Astrocyte (in vitro differentiated cells and primary cell): ENCODE measurements at regions not wholly inside any gene's neighbourhood (a gene's known extent, or its start where the extent isn't known, plus 50 kb on each side); places are given as distances from the start of the nearest gene placed in this dataset.
"Not testable (repeated sequence)": the region's sequence is repeated elsewhere in the genome, so short reads cannot be mapped to it uniquely, and the experiment has no call there.

Experiments
- DNase-seq: peaks from one replicate; pipeline ENCODE4 v3.0.0-alpha.2; 2010; ENCODE audit warnings: low read depth
- FAIRE-seq: peaks from 2 replicates; lab custom pipeline; 2011; peaks lifted over from hg19 to GRCh38; lab: Jason Lieb, UNC
- H2AFZ ChIP-seq: 2 replicates; pipeline ENCODE4 v1.6.0; 2012; ENCODE audit warnings: low read depth, low read length, inconsistent platforms
- H3K27ac ChIP-seq: 2 replicates; pipeline ENCODE4 v1.5.1; 2011; ENCODE audit warnings: low read depth, low read length, inconsistent platforms
- H3K27me3 ChIP-seq: 2 replicates; pipeline ENCODE4 v1.6.0; 2011; ENCODE audit warnings: low read length, inconsistent platforms; ENCODE audit not compliant: insufficient read depth
- H3K36me3 ChIP-seq: 2 replicates; pipeline ENCODE4 v1.5.1; 2011; ENCODE audit warnings: low read length, inconsistent platforms; ENCODE audit not compliant: insufficient read depth
- H3K4me1 ChIP-seq: 2 replicates; pipeline ENCODE4 v1.5.1; 2011; ENCODE audit warnings: low read length, inconsistent platforms; ENCODE audit not compliant: insufficient read depth
- H3K4me2 ChIP-seq: 2 replicates; pipeline ENCODE4 v1.6.0; 2012; ENCODE audit warnings: low read length, inconsistent platforms
- H3K4me3 ChIP-seq: 2 replicates; pipeline ENCODE4 v1.5.1; 2011; ENCODE audit warnings: low read depth, mild to moderate bottlenecking, low read length, inconsistent platforms; ENCODE audit not compliant: insufficient read depth
- H3K79me2 ChIP-seq: 2 replicates; pipeline ENCODE4 v1.6.0; 2012; ENCODE audit warnings: mild to moderate bottlenecking, low read length, inconsistent platforms; ENCODE audit not compliant: insufficient read depth
- H3K9ac ChIP-seq: 2 replicates; pipeline ENCODE4 v1.6.0; 2012; ENCODE audit warnings: mild to moderate bottlenecking, low read length, inconsistent platforms
- H3K9me3 ChIP-seq: 2 replicates; pipeline ENCODE4 v1.5.1; 2012; ENCODE audit warnings: low read depth, mild to moderate bottlenecking, low read length, inconsistent platforms; ENCODE audit not compliant: insufficient read depth
- H4K20me1 ChIP-seq: 2 replicates; pipeline ENCODE4 v1.6.0; 2012; ENCODE audit warnings: low read length, inconsistent platforms; ENCODE audit not compliant: insufficient read depth
- H3K27ac Mint-ChIP-seq: one replicate; pipeline ENCODE4 v1.8.0; 2021; ENCODE audit warnings: mild to moderate bottlenecking, mixed read lengths; ENCODE audit not compliant: unreplicated experiment
- H3K27me3 Mint-ChIP-seq: one replicate; pipeline ENCODE4 v1.8.0; 2021; ENCODE audit warnings: low read depth, mixed read lengths; ENCODE audit not compliant: unreplicated experiment
- H3K36me3 Mint-ChIP-seq: one replicate; pipeline ENCODE4 v1.8.0; 2021; ENCODE audit warnings: low read depth, mixed read lengths; ENCODE audit not compliant: unreplicated experiment
- H3K4me1 Mint-ChIP-seq: one replicate; pipeline ENCODE4 v1.8.0; 2021; ENCODE audit warnings: low read depth, mixed read lengths; ENCODE audit not compliant: unreplicated experiment
- H3K4me3 Mint-ChIP-seq: one replicate; pipeline ENCODE4 v1.8.0; 2021; ENCODE audit warnings: mild to moderate bottlenecking, moderate library complexity, mixed read lengths; ENCODE audit not compliant: unreplicated experiment
- H3K9me3 Mint-ChIP-seq: one replicate; pipeline ENCODE4 v1.8.0; 2021; ENCODE audit warnings: mild to moderate bottlenecking, mixed read lengths; ENCODE audit not compliant: unreplicated experiment
- CTCF ChIP-seq: IDR thresholded peaks from 2 replicates; pipeline ENCODE4 v1.5.1; 2011; ENCODE audit warnings: low read depth, mild to moderate bottlenecking, inconsistent platforms, low read length, moderate library complexity; ENCODE audit not compliant: insufficient read depth
- EZH2 ChIP-seq: IDR thresholded peaks from 2 replicates; pipeline ENCODE4 v1.6.1; 2012; ENCODE audit warnings: mild to moderate bottlenecking, low read length, inconsistent platforms; ENCODE audit not compliant: insufficient read depth

- no peaks in the 10 kb centered on the region for H3K36me3 ChIP-seq
- no peaks in the 10 kb centered on the region for H4K20me1 ChIP-seq
- H3K9me3 ChIP-seq = peaks cover 4% of the 10 kb centered on the region
- no peak overlapping the region for H3K27ac ChIP-seq
- DNase-seq (no peak), FAIRE-seq (no peak)
- H3K79me2 ChIP-seq = no peaks in the 10 kb centered on the region
- H3K27me3 Mint-ChIP-seq = peaks cover 23% of the 10 kb centered on the region
- H3K9me3 Mint-ChIP-seq = peaks cover 4% of the 10 kb centered on the region
- H2AFZ ChIP-seq = no peak overlapping the region
- H3K4me1 ChIP-seq = no peaks in the 10 kb centered on the region
- no peak overlapping the region for H3K4me3 Mint-ChIP-seq
- H3K4me2 ChIP-seq = no peak overlapping the region
- H3K27me3 ChIP-seq = no peaks in the 10 kb centered on the region
- H3K36me3 Mint-ChIP-seq = no peaks in the 10 kb centered on the region
- H3K4me3 ChIP-seq = no peak overlapping the region
- no peak overlapping the region for H3K27ac Mint-ChIP-seq
- no peaks in the 10 kb centered on the region for H3K4me1 Mint-ChIP-seq
- TF ChIP-seq CTCF (no peak), EZH2 (no peak)
- no peak overlapping the region for H3K9ac ChIP-seq
These were observed 273.2 kb upstream of the ZNF32 start for GRCh38 chr10:43921881-43922280.

GRCh38 chr10:43921478-43921877 is 272.8 kb upstream of the ZNF32 start:
- H3K27ac Mint-ChIP-seq = no peak overlapping the region
- no peak overlapping the region for H3K4me3 Mint-ChIP-seq
- Histone ChIP-seq H3K9me3 (peaks cover 4% of the 10 kb centered on the region), H3K9ac (no peak overlapping the region), H3K27ac (no peak overlapping the region), H3K27me3 (no peaks in the 10 kb centered on the region), H2AFZ (no peak overlapping the region), H3K4me2 (no peak overlapping the region), H4K20me1 (no peaks in the 10 kb centered on the region), H3K4me1 (no peaks in the 10 kb centered on the region), H3K36me3 (no peaks in the 10 kb centered on the region), H3K79me2 (no peaks in the 10 kb centered on the region), H3K4me3 (no peak overlapping the region)
- peaks cover 23% of the 10 kb centered on the region for H3K27me3 Mint-ChIP-seq
- peaks cover 7% of the 10 kb centered on the region for H3K9me3 Mint-ChIP-seq
- TF ChIP-seq EZH2 (no peak), CTCF (no peak)
- no peaks in the 10 kb centered on the region for H3K4me1 Mint-ChIP-seq
- H3K36me3 Mint-ChIP-seq = no peaks in the 10 kb centered on the region
- DNase-seq = no peak
- no peak for FAIRE-seq

- not testable (repeated sequence) for H3K27ac Mint-ChIP-seq, H3K9me3 Mint-ChIP-seq, H3K27me3 ChIP-seq, H3K4me1 ChIP-seq, H2AFZ ChIP-seq, FAIRE-seq, H3K4me3 ChIP-seq, H3K9ac ChIP-seq, H3K36me3 Mint-ChIP-seq, H3K27ac ChIP-seq, H3K4me1 Mint-ChIP-seq, H3K79me2 ChIP-seq, DNase-seq, H4K20me1 ChIP-seq, H3K4me3 Mint-ChIP-seq, H3K36me3 ChIP-seq, H3K9me3 ChIP-seq, H3K4me2 ChIP-seq
- H3K27me3 Mint-ChIP-seq = peaks cover 19% of the 10 kb centered on the region
These were observed 271.6 kb upstream of the ZNF32 start for GRCh38 chr10:43920236-43920758.
